VCaP (cell line): ENCODE measurements at regions not wholly inside any gene's neighbourhood (a gene's known extent, or its start where the extent isn't known, plus 50 kb on each side); places are given as distances from the start of the nearest gene placed in this dataset.

Experiments used
- H3K27ac ChIP-seq: fragments of 450-650 bp; 2 replicates; pipeline ENCODE4 v1.5.1; 2017
- CTCF ChIP-seq: fragments of 450-650 bp; conservative IDR thresholded peaks from 2 replicates; pipeline ENCODE4 v1.5.1; 2017; ENCODE audit warnings: mild to moderate bottlenecking, moderate library complexity

GRCh38 chr4:27278615-27279375 is 418.2 kb downstream of the STIM2 start:
- TF ChIP-seq CTCF = no peak
- H3K27ac ChIP-seq = peak overlapping the region; percentile 78

GRCh38 chr4:27288496-27288895 is 427.9 kb downstream of the STIM2 start:
- no peak for TF ChIP-seq CTCF
- H3K27ac ChIP-seq = no peak overlapping the region

GRCh38 chr4:27289704-27290103 is 429.1 kb downstream of the STIM2 start:
- TF ChIP-seq CTCF = no peak
- no peak overlapping the region for H3K27ac ChIP-seq

- TF ChIP-seq CTCF = no peak
- H3K27ac ChIP-seq = no peak overlapping the region
Measured at GRCh38 chr4:27293831-27294230, 433.2 kb downstream of the STIM2 start.

GRCh38 chr4:27304751-27305150 is 444.1 kb downstream of the STIM2 start:
- TF ChIP-seq CTCF = no peak
- no peak overlapping the region for H3K27ac ChIP-seq

- no peak for TF ChIP-seq CTCF
- H3K27ac ChIP-seq = no peak overlapping the region
Measured at GRCh38 chr4:27305246-27305645, 444.6 kb downstream of the STIM2 start.

- H3K27ac ChIP-seq = no peak overlapping the region
Measured at GRCh38 chr4:27308379-27308778, 447.7 kb downstream of the STIM2 start.

More at GRCh38 chr4:27308379-27308778, 447.7 kb downstream of the STIM2 start:
- no peak for TF ChIP-seq CTCF
